GM19238 (cell line): ENCODE measurements at regions not wholly inside any gene's neighbourhood (a gene's known extent, or its start where the extent isn't known, plus 50 kb on each side); places are given as distances from the start of the nearest gene placed in this dataset.

ENCODE experiments used
- DNase-seq: peaks from one replicate; pipeline ENCODE4 v3.0.0; 2011; ENCODE audit warnings: low spot score; ENCODE audit not compliant: insufficient read length

DNA sequence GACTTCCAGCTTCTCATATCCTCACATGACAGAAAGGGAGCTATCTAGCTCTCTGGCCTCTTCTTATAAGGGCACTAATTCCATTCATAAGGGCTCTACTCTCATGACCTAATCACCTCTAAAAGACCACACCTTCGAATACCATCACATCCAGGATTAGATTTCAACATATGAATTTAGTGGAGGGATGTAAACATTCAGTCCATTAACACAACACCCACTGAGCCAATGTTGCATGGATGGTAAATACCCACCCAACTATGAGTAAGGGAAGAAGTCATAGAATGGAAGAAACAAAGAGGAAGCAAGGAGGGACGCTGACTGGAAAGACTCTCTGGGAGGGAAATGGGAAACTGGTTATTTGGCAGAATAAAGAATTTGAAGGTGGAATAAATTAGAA, 112.6 kb upstream of the CCDC112 start:
- DNase-seq: no peak

DNA sequence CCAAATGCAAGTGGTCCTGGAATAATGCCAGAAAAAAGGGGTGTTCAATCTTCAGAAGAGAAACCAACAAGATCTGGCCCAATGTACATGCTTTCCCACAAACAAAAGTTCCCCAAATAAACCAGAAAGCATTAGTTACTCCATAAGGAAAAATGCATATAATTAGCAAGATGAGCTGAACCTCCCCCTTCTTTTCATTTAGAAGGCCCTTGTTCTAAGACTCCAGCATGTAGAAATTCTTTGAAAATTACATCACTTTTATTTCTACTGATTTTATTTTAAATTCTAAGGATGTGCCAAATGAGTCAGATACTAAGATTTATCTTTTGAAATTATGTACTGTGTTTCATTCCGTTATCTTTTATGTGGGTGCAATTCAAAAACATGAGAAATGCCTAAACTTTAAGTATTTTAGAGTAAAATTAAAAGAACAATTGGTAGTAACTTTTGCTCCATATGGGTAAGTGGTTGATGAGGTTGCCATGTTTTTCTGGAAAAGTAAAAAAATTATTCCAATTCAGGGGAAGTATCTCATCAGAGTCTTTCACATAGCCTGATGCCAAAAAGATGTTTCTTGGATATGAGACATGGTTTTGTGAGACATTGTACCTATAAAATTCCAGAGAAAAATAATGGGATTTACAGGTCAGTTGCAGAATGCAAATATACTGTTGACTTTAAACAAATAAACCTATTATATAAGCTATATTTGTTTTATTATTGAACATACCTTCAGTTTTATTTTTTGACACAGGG, 106.5 kb upstream of the CCDC112 start:
- no peak for DNase-seq

DNA sequence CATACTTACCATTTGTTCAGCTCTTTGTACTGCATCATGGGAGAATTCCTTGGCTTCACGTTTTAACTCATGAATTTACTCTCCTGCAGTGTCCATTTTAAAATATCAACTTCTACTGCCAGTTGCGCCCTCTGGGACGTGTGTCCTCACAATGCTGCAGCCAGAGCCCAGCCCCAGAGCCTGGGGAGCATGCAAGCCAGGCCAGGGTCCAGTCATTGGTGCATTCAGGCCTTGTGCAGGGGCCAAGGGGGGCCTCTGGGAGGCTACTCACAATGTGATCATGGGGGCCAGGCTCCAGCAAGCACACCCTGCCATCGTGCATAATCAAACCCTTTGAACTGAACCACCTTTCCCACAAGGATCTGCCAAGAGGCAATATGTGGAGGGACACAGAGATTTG, 105.6 kb upstream of the CCDC112 start:
- DNase-seq: no peak

DNA sequence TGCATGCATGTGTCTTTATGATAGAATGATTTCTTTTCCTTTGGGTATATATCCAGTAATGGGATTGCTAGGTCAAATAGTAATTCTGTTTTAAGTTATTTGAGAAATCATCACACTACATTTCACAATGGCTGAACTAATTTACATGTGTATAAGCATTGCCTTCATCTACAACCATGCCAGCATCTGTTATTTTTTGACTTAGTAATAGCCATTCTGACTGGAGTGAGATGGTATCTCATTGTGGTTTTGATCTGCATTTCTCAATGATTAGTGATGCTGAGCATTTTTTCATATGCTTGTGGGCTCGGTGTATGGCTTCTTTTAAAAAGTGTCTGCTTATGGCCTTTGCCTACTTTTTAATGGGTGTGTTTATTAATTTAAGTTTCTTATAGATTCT, 102.3 kb upstream of the CCDC112 start:
- DNase-seq: no peak

DNA sequence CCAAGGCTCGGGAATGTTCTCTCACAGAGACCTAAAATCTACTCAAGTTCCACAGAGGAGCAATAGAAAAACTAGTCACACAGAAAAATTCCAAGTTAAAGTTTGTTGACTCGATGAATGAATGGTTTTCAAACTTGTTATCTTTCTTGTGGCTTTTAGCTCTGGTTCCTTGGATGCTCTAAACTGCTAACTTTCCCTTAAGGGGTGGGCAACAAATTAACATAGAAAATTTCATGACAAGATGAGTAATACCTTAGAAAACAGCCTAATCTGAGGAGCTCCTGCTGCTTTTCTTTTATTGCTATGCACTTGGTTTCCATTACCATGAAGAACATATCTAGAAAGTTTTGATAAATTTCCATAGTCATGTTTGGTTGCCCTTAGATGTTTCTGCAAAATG, 100.2 kb upstream of the CCDC112 start:
- DNase-seq: no peak

DNA sequence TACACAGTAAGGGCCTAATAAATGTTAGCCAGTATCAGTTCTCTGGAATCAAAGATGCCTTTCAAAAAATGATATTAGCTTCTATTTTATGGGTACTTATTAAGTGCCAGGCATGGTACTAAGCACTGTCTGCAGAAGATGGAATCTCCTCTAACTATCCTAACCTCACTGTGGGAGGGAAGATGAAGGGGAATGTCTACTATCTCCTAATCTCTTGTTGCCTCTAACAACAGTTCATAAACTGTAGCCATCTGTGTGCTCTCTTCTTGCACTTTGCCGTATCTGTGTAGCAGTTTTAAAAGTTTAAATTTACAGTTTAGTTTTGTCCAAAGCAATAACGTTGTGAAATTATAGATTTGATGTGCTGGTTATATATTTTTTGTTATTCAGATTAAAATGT, 99.6 kb upstream of the CCDC112 start:
- no peak for DNase-seq

DNA sequence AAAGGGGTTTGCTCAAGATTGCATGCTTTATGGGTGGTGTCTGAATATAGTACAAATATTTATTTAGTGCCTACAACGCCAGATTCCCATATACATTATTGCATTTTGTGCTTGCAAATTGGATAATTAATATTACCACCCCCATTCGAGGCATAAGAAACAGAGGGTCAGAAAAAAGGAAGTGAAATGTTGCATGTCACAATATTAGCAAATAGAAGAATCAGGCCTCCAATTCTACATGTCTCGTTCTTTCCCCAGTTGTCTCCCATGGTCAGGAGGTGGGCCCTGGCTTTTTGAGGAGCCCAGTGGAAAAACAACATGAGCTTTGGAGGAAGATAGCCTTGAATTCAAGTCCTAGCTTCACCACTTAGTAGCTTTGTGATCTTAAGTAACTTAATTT, 98.1 kb upstream of the CCDC112 start:
- no peak for DNase-seq

DNA sequence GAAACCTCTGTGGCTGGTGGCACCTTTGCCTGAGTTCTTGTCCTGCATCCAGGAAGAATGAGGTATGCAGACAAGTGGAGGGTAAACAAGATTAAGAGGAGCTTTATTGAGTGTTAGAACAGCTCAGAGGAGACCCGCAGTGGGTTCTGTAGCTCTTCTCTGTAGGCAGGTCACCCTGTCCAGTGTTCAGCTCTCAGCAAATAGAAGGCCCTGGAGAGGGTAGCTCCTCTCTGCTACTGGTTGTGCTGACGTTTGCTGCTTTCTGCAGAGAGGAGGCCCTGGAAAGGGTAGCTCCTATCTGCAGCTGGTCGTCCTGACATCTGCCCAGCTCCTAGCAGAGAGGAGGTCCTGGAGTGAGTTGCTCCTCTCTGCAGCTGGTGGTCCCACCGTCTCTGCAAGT, 96.8 kb upstream of the CCDC112 start:
- DNase-seq: no peak

DNA sequence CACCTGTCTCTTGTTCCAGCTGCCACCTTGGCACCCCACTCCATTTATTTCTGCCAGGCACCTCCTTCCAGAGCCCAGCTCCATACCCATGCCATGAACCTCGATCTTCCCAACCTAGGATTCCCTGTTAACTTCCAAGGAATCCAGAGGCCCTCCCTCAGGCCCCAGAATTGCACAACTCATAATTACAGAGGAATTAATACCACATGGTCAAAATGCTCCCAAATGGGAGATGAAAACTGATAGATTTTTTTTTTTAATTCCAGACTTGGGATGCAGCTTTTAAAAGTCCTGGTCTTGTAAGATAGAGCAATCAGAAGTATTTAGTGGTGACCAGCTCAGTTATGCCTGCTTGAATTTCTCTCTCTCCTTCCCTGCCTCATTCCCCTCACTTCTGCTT, 96.2 kb upstream of the CCDC112 start:
- DNase-seq: no peak

DNA sequence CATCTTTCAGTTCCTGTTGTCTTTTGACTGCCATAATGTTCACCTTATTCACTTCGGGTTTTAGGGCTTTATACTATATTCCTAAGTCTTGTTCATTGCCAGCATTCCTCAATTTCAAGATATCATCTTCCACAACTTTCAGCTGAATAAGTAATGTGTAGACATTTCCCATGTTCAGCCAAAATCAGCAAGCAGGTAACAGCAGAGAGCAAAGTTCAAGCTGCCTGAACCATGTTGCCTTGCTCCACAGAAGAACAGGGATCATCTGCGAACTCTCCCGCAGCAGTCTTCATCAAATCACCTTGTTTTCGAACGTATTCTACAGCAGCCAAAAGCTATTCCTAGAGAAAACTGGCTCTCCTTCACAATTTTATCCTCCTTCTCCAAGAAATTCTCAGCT, 95.3 kb upstream of the CCDC112 start:
- no peak for DNase-seq

DNA sequence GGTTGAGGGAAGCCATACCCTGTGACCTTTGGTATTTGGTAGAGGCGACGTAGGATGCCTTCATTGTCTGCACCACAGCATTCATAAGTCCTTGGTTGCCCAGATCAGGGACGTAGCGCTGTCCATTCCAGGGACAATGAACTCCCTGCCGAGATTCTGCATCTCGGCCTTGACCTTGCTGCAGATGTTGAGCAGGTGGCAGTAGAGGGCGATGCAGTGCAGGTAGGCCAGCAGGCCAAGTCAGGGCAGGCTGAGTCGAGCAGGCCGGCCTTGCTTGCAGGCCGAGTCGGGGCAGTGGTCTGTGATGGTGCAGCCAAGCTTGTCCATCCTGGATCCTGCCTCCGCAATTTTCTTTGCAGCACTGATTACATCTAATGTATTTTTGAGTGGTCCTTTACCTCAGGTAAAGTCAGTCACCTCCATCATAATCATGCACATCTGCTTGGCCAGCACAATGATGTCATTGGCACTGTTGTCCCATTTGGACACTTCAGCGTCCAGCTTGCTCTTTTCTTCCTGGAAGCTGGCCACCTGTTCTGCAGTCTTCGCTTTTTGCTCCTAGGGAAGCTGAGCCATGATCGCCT, 93.4 kb upstream of the CCDC112 start:
- no peak for DNase-seq

DNA sequence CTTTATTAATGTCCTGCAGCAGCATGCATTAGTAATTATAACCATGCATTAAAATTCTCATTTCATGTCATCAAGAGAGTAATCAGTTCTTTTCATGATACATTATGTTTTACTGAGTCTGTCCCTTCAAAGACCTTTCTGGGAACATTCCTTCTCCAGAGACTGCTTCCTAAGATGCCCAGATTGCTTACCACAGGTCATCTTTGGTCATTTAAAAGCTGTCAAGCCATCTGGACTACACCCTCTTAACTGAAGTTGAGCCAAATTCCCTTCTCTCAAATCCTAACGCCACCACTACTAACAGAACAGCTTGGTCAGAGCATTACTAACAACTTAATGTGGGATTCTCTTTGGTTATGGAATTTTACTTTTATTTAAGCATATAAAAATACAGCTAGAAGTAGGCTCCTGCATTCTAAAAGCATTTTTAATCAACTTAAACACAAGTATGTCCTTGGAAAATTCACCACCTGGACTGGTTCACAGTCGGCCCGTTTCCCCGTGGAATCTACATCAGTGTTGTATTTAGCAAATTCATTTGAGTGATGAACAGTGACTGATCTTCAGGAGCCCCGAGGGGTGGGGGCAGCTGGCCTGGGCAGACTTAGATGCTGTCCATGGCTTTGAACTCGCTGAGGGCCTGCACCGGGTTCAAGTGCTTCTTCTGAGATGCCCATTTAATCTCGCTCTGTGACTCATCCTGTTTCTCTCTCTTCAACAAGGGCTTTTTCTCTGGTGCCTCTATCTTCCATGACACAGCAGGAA, 92.8 kb upstream of the CCDC112 start:
- DNase-seq: no peak

DNA sequence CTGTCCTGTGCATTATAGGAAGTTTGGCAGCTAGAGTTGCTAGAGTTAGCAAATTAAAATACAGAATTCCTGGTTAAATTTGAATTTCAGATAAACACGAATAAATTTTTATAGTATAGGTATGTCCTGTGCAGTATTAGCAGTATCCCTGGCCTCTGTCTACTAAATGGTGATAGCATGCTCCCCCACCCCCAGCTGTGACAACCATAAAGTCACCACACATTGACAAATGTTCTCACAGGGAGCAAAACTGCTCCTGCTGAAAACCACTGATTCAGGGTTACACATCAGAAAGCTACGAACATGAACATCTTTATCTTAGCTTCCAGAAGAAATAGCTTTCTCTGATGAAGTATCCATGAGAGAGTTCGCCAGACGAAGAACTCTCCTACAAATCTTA, 91.8 kb upstream of the CCDC112 start:
- DNase-seq: no peak

DNA sequence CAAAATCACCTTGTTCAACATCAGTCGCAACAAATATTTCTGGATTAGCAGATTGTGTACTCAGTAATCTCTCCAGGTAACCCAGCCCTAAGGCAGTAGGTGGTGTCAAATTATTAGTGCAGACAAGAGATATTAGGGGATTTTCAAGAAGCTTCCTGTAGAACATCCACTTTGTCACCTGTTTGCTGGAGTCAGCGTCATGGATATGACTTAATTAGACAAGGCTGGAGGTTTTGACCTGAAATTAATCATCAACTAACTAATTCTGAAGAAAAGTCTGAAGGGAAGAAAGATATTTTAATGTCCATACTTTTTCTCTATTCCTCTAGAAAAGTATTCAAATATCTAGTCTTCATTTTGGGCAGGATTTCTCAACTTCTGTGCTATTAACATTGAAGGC, 91.4 kb upstream of the CCDC112 start:
- DNase-seq: no peak

DNA sequence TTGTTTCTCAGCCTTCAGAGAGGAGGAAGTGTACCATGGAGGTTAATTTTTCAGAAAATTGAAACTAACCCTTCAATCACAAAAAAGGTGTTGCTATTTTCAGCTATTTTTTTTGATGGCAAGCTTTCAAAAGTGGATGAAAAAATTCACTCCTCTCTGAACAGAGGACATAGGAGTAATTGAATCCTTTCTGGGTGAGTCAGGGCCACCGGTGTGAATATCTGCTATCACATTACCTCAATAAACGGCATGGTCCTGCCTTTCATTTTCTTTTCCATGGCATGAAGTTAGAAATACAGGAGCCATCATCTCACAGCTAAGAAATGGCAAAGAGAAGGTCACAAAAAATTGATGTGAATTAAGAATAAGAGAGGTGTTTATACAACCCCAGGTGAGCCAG, 90.2 kb upstream of the CCDC112 start:
- DNase-seq: no peak

DNA sequence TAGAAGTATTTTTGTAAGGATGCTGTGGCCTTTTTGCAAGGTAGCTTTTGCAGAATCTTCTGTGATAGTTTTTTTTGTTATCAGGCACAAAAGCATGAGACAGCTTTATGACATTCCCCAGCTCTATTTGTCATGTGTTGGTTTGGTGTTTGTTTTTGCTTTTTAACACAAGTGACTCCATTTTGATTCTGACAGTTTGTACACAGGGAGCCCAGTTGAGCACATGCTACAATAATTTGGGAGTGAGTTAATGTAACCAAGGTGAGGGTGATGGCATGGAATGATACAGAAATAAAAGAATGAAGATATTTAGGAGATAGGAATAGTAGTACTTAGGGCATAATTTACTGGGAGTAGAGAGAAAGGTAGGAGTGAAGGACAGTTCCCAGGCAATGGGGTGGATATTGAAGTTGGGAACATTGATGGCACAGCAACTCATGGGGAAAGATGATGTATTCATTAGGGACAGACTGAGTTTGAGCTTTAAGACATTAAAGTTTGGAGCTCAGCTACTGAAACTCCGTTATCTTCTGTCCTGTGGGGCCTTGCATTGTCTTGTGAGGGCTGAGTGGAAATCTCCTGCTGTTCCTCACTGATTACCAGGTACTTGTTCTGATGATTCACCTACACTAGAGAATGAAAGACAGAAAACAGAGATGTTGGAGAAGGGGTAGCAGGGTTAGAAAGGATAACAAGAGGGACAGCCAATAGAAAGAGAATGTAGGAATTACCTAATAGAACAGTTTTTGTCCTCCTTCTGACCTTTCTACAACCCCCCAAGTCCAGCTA, 88.3 kb upstream of the CCDC112 start:
- DNase-seq: no peak

DNA sequence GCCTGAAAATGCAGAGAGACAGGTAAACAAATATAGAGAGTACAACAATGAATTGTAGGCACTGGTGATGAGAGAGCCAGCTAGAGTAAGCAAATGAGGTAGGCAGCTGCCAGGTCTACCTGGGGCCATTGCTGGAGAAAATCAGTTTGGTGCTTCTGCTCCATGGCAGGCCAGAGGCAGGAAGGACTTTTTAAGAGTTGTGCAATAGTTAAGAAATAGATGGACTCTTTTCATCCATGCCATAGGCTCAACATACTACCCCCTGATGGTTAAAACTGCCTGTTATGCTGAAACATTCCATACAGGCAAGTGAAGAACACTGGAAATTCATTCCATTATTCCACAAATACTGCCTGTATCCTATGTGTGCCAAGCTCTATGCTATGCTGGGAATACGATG, 86.5 kb upstream of the CCDC112 start:
- DNase-seq: no peak

DNA sequence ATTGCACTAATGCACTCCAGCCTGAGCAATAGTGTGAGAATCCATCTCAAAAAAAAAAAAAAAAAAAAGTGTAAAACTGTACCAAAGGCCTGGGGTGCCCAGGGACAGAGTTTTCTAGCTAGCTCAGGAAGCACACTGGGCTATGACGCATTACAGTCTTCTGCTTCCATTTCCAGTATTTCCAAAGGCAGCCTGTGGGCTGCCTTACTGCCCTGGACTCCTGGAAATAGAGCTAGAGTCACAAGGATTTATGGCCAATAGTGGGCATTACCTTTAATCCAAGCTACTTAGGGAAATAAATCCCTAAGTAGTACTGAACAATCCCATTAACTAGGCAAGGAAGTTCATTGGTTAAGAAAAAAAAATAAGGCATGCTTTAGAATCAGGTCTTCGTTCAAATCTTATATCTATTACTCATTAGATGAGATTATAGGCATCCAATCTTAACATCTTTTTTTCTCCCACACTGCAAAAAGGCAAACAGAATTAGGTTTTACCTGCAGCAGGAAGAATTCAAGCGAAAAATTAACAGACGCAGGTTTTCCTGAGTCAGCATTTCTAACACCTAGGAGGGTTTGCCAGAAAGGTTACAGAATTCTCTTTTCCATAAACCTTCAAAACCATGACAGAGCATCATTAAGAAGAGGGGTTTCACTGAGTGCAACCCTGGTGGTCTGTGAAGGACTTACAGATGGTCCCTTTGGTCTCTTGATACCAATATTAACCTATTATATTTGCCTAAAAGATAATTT, 85.6 kb upstream of the CCDC112 start:
- no peak for DNase-seq

DNA sequence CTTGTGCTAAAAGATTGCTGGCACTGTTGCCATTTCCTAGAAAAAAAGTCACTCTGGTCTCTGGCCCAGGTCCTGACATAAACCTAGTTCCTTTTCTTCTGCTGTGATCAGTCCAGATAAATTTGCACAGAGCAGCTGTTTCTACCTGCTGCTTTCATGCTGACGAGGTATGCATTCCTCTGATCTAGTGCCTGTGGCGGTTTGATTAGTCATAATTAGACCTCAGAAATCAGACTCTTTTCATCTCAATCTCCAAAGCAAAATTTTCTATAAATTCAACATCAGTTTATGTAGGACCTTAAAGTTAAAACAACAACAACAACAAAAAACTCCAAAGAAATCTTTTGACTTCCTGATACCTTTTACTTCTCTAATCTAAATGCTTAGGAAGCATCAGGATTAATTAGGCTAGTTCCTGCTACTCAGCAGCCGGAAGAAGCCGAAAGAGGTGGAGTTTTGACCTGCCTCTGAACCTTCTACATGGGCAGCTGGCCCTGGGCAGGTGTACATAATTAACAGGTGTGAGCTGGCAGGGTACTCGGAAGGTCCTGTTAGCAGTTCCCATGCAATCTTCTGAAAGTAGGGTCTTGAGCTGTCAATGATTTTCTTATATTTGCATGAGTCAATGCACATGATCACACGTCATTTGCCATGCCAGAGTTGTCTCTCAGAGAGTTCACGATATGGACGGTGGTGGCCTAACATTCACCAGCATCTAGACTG, 83.3 kb upstream of the CCDC112 start:
- DNase-seq: no peak

DNA sequence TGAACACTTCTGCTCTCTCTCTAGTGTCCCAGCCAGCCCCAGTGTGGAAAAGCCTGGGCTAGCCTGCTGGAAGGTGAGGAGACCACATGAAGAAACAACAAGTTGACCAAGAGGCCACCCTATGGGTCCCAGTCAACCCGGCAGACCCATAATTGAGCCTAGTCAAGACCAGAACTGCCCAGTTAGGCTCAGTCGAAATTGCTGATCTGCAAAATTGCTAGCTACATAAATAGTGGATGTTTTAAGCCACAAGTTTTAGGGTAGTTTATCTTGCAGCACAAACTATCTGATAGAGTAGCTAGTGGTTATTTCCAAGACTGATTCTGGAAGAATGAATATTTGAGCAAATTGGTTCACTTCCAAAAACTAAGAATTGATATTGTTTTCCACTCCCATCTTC, 82.3 kb upstream of the CCDC112 start:
- no peak for DNase-seq
